Activated CD4-positive, alpha-beta memory T cell treated with anti-CD3 and anti-CD28 coated beads for 36 hours (primary cell): ENCODE measurements at regions not wholly inside any gene's neighbourhood (a gene's known extent, or its start where the extent isn't known, plus 50 kb on each side); places are given as distances from the start of the nearest gene placed in this dataset.

Experiments used
- CTCF ChIA-PET: fragments of 350-600 bp; sonication (Branson Sonifier 250); formaldehyde crosslinking; loops from one replicate; lab custom pipeline; 2021; ENCODE audit warnings: antibody characterized with exemption, inconsistent platforms; lab: Charles Lee
- POLR2A ChIA-PET: fragments of 350-600 bp; sonication (Branson Sonifier 250); formaldehyde crosslinking; loops from one replicate; lab custom pipeline; 2021; ENCODE audit warnings: antibody characterized with exemption; lab: Charles Lee
- DNase-seq: peaks from one replicate; pipeline ENCODE4 v3.0.0-alpha.2; 2020
- H3K27ac Mint-ChIP-seq: one replicate; pipeline ENCODE4 v1.8.0; 2021; ENCODE audit warnings: mixed read lengths
- H3K27me3 Mint-ChIP-seq: one replicate; pipeline ENCODE4 v1.8.0; 2021; ENCODE audit warnings: mixed read lengths
- H3K36me3 Mint-ChIP-seq: one replicate; pipeline ENCODE4 v1.8.0; 2021; ENCODE audit warnings: mixed read lengths
- H3K4me1 Mint-ChIP-seq: one replicate; pipeline ENCODE4 v1.8.0; 2021; ENCODE audit warnings: low read depth, mixed read lengths
- H3K4me3 Mint-ChIP-seq: one replicate; pipeline ENCODE4 v1.8.0; 2021; ENCODE audit warnings: mild to moderate bottlenecking, mixed read lengths
- H3K9me3 Mint-ChIP-seq: one replicate; pipeline ENCODE4 v1.8.0; 2021; ENCODE audit warnings: mixed read lengths
- intact Hi-C: fragments of 100-400 bp; cut with micrococcal nuclease; formaldehyde crosslinking; loops from one replicate; pipeline ENCODE4 v1.15.1; 2023

GRCh38 chr16:85306793-85307551 lies 194.7 kb upstream of the CIBAR2 start:
- no peak overlapping the region for H3K4me3 Mint-ChIP-seq
- POLR2A ChIA-PET = no interaction called here
- intact Hi-C loops = loop anchor here (10.0 kb wide), 1 partner anchor 308 kb away; the partner anchor contains the start of gene GSE1
- no peaks in the 10 kb centered on the region for H3K9me3 Mint-ChIP-seq
- H3K4me1 Mint-ChIP-seq = peaks cover 38% of the 10 kb centered on the region
- CTCF ChIA-PET = interaction anchor here (0.6 to 1.7 kb wide), 6 partner anchors 10 to 192 kb away, joined by 3 to 7 read pairs (median 3); no protein-coding TSS in a partner anchor
- no peaks in the 10 kb centered on the region for H3K36me3 Mint-ChIP-seq
- H3K27me3 Mint-ChIP-seq = peaks cover 6% of the 10 kb centered on the region
- no peak for DNase-seq
- peak overlapping the region; percentile 79 for H3K27ac Mint-ChIP-seq

- H3K27me3 Mint-ChIP-seq = peaks cover 6% of the 10 kb centered on the region
- peaks cover 38% of the 10 kb centered on the region for H3K4me1 Mint-ChIP-seq
- CTCF ChIA-PET = interaction anchor here (1.1 to 1.7 kb wide), 7 partner anchors 10 to 308 kb away, joined by 3 to 7 read pairs (median 4); no protein-coding TSS in a partner anchor
- H3K36me3 Mint-ChIP-seq = no peaks in the 10 kb centered on the region
- intact Hi-C loops = loop anchor here (10.0 kb wide), 1 partner anchor 307 kb away; the partner anchor contains the start of gene GSE1
- no peak for DNase-seq
- H3K4me3 Mint-ChIP-seq = no peak overlapping the region
- no peaks in the 10 kb centered on the region for H3K9me3 Mint-ChIP-seq
- H3K27ac Mint-ChIP-seq = no peak overlapping the region
- POLR2A ChIA-PET = no interaction called here
These were observed 195.5 kb upstream of the CIBAR2 start for GRCh38 chr16:85307552-85308364.

- intact Hi-C loops = loop anchor here (10.0 kb wide), 1 partner anchor 306 kb away; the partner anchor contains the start of gene GSE1
- H3K36me3 Mint-ChIP-seq = no peaks in the 10 kb centered on the region
- peaks cover 36% of the 10 kb centered on the region for H3K4me1 Mint-ChIP-seq
- CTCF ChIA-PET = interaction anchor here (1.1 to 1.7 kb wide), 3 partner anchors 11 to 307 kb away, joined by 4 to 5 read pairs (median 5); no protein-coding TSS in a partner anchor
- H3K27me3 Mint-ChIP-seq = peaks cover 5% of the 10 kb centered on the region
- no peak overlapping the region for H3K27ac Mint-ChIP-seq
- POLR2A ChIA-PET = no interaction called here
- DNase-seq = no peak
- H3K4me3 Mint-ChIP-seq = no peak overlapping the region
- H3K9me3 Mint-ChIP-seq = no peaks in the 10 kb centered on the region
These were observed 196.6 kb upstream of the CIBAR2 start for GRCh38 chr16:85308611-85309540.

- H3K36me3 Mint-ChIP-seq = no peaks in the 10 kb centered on the region
- intact Hi-C loops = loop anchor here (10.0 kb wide), 1 partner anchor 305 kb away; the partner anchor contains the start of gene GSE1
- DNase-seq = peak; percentile 30
- POLR2A ChIA-PET = no interaction called here
- H3K4me1 Mint-ChIP-seq = peaks cover 33% of the 10 kb centered on the region
- no peak overlapping the region for H3K27ac Mint-ChIP-seq
- H3K4me3 Mint-ChIP-seq = no peak overlapping the region
- CTCF ChIA-PET = no interaction called here
- no peaks in the 10 kb centered on the region for H3K9me3 Mint-ChIP-seq
- peaks cover 2% of the 10 kb centered on the region for H3K27me3 Mint-ChIP-seq
These were observed 197.7 kb upstream of the CIBAR2 start for GRCh38 chr16:85309656-85310587.

- ChIA-PET CTCF (no interaction called here), POLR2A (no interaction called here)
- no peak overlapping the region for H3K27ac Mint-ChIP-seq
- peaks cover 2% of the 10 kb centered on the region for H3K27me3 Mint-ChIP-seq
- intact Hi-C loops = no loop called here
- H3K36me3 Mint-ChIP-seq = no peaks in the 10 kb centered on the region
- H3K4me1 Mint-ChIP-seq = peaks cover 29% of the 10 kb centered on the region
- DNase-seq = peak; percentile 39
- H3K9me3 Mint-ChIP-seq = no peaks in the 10 kb centered on the region
- no peak overlapping the region for H3K4me3 Mint-ChIP-seq
These were observed 198.8 kb upstream of the CIBAR2 start for GRCh38 chr16:85310868-85311585.

GRCh38 chr16:85311741-85312140 lies 199.5 kb upstream of the CIBAR2 start:
- Mint-ChIP-seq H3K27me3 (peaks cover 2% of the 10 kb centered on the region), H3K9me3 (no peaks in the 10 kb centered on the region), H3K27ac (no peak overlapping the region), H3K36me3 (no peaks in the 10 kb centered on the region), H3K4me1 (peaks cover 23% of the 10 kb centered on the region), H3K4me3 (no peak overlapping the region)
- CTCF ChIA-PET = no interaction called here
- no peak for DNase-seq
- intact Hi-C loops = no loop called here
- POLR2A ChIA-PET = no interaction called here

GRCh38 chr16:85312174-85312573 lies 199.9 kb upstream of the CIBAR2 start:
- Mint-ChIP-seq H3K4me1 (peaks cover 21% of the 10 kb centered on the region), H3K4me3 (no peak overlapping the region), H3K27me3 (peaks cover 2% of the 10 kb centered on the region), H3K9me3 (no peaks in the 10 kb centered on the region), H3K27ac (no peak overlapping the region), H3K36me3 (no peaks in the 10 kb centered on the region)
- CTCF ChIA-PET = no interaction called here
- POLR2A ChIA-PET = no interaction called here
- DNase-seq = no peak
- intact Hi-C loops = no loop called here

GRCh38 chr16:85312642-85313525 lies 200.6 kb upstream of the CIBAR2 start:
- H3K27ac Mint-ChIP-seq = no peak overlapping the region
- no peak overlapping the region for H3K4me3 Mint-ChIP-seq
- H3K4me1 Mint-ChIP-seq = peaks cover 19% of the 10 kb centered on the region
- no peaks in the 10 kb centered on the region for H3K9me3 Mint-ChIP-seq
- no peak for DNase-seq
- peaks cover under 1% of the 10 kb centered on the region for H3K27me3 Mint-ChIP-seq
- no peaks in the 10 kb centered on the region for H3K36me3 Mint-ChIP-seq
- CTCF ChIA-PET = no interaction called here
- POLR2A ChIA-PET = no interaction called here
- intact Hi-C loops = no loop called here

GRCh38 chr16:85313526-85314301 lies 201.4 kb upstream of the CIBAR2 start:
- Mint-ChIP-seq H3K4me3 (no peak overlapping the region), H3K27ac (no peak overlapping the region), H3K27me3 (no peaks in the 10 kb centered on the region), H3K36me3 (no peaks in the 10 kb centered on the region), H3K9me3 (no peaks in the 10 kb centered on the region), H3K4me1 (peaks cover 14% of the 10 kb centered on the region)
- intact Hi-C loops = no loop called here
- POLR2A ChIA-PET = no interaction called here
- DNase-seq = no peak
- CTCF ChIA-PET = interaction anchor here (0.7 to 1.2 kb wide), 2 partner anchors 9 to 448 kb away, joined by 3 to 6 read pairs; no protein-coding TSS in a partner anchor
